Astrocyte of the hippocampus (primary cell): ENCODE measurements at regions not wholly inside any gene's neighbourhood (a gene's known extent, or its start where the extent isn't known, plus 50 kb on each side); places are given as distances from the start of the nearest gene placed in this dataset.
A peak's percentile ranks its signal among the peaks of the same experiment; 100 is the strongest.
"Not testable (repeated sequence)": the region's sequence is repeated elsewhere in the genome, so short reads cannot be mapped to it uniquely, and the experiment has no call there.

Source experiments
- DNase-seq: peaks from one replicate; pipeline ENCODE4 v3.0.0; 2011; ENCODE audit warnings: low read depth, low spot score

DNA sequence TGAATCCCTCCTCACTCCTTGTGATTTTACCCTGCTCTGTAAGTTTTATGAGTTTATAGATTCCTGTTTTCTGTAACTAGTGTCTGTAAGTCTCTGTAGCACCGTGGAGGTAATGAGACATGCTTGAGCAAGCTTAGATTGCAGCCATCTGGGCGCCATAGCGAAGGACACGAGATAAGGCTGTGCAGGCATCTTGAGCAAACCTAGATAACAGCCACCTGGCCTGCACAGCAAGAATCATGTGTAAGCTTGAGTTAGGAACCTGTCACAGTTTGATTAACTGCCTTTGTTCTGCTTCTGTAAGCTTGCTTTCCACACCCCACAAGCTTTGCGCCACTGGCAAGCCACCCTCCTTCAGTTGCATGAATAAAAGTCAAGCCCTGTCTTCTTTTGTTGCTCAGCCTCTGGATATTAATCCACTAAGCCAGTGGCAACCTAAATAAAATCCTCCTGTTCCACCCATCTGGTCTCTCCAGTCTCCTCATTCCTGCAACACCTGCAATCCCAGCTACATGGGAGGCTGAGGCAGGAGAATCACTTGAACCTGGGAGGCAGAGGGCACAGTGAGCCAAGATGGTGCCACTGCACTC, 270.6 kb upstream of the RGPD4 start:
- no peak for DNase-seq

DNA sequence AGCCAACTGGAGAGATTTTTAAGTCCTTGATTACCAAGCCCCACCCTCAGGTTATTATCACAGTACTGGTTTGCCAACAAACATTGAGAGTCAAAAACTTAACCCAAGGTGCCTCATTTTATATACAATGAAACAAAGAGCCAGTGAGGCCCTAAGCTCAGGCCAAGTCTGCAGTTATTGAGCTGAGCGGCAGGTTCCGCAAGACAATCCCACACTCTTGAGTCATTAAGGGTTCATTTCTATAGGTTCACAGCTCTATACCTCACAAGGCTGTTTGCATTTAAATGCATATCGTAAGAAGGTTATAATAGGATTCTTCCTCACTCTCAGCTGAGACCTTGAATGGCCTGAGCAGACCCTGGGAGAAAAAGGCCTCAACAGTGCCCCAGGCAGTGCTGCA, 268.4 kb upstream of the RGPD4 start:
- no peak for DNase-seq

- DNase-seq = no peak
Measured at GRCh38 chr2:107569496-107569895, 257.2 kb upstream of the RGPD4 start.

DNA sequence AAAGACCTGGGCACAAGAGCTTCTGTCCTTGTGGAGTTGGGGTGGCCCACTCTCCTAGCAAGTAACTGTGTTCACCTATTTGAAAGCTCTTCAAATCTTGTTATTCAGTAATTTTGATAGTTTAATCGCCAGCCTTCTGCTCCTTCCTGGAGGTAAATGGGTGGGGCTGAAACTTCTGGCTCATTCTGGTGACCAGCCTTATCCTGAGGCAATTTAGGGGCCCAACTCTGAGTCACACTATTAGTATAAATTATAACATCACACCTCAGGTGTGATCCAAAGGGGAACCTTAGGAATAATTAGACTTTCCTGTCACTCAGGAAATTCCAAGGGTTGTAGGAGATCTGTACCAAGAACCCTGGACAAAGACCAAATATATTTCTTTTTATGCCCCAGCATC, 255.8 kb upstream of the RGPD4 start:
- DNase-seq = no peak

GRCh38 chr2:107572890-107573289, 253.8 kb upstream of the RGPD4 start:
- not testable (repeated sequence) for DNase-seq

- DNase-seq = no peak
Measured at GRCh38 chr2:107576991-107577390, 249.7 kb upstream of the RGPD4 start.

- no peak for DNase-seq
Measured at GRCh38 chr2:107582487-107582886, 244.2 kb upstream of the RGPD4 start.

DNA sequence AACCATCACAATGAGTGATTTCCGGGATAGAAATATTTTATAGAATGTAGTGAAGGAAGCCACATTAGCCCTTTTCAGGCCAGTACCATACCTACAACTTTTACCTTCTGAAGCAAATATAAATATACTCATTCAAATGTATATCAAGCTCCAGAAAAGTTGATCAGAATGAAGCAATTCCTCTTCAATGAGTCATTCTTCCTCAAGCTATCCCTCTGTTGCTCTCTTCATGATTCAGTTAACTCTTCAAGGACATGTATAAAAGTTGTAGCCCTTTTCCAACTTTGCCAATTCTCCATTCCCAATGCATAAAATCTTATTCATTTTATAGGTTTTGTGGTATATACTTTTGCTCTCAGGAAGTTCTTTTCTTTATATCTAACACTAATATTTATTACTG, 242.1 kb upstream of the RGPD4 start:
- no peak for DNase-seq

- DNase-seq = no peak
Measured at GRCh38 chr2:107585851-107586250, 240.8 kb upstream of the RGPD4 start.

DNA sequence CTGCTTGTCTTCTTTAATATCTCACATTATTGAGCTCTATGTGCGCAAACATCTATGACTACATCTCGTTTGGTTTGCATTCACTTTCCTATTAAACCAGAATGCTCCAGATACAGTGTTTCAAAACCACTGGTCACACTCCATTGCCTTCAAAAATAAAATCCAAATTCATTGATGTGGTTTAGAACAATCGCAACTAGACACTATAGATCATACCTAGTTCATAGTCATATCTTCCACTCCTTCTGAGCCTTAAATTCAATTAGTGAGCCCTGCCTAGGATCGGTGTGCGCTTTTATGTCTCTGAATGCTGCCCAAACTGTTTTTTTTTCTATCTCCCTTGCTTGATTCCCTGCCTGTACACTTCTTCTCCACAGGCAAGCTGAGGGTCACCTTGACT, 238.5 kb upstream of the RGPD4 start:
- DNase-seq = no peak

DNA sequence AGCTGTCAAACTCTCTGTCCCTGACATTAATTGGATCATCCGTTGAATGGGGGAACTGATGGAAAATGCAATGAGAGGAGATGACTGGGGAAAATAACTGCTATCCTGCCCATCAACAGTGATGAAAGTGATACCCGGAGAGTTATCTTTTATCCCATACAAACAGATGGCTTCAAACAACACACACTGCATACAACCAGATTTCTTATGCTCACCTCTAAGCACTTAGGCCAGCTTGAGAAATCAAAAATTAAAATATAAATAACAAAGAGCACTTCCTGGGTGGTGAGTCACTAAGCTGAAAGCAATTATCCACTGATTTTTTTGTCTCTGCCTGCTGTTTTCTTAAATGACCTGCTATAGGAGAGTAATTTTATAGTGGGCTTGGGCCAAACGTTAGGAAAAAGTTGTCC, 237.6 kb upstream of the RGPD4 start:
- peak; percentile 20 for DNase-seq

DNA sequence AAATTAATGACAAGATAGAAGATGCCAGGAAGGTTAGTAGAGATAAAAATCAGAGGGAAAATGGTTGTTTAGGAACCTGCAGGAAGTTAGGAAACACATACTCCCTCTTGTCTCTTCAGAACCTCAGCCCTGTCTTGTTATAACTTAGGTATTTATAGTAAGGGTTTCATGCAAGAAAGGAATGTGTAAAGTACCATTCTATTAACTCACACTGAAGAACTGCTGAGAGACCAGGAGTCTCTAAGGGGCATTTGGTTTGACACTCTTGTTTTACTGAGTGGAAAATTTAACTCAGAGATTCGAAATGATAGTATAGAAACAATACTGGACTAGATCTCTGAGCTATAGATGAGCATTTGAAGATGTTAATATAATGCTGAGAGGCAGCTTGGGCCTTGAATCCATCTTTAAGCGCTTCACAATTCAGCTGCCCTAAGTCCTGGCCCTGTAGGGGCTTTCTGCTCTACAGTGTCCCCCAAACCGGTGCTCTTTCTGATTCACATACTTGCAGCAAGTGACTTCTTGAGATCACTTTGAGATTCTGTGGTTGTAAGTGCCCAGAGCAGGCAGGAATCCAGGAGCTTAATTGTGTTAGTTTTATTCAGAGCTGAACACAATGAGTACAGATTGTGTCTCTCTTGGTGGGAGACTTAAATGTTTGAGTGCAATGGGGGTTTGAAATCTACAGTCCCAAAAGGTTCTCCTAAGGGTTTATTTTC, 235.0 kb upstream of the RGPD4 start:
- peak; percentile 41 for DNase-seq

DNA sequence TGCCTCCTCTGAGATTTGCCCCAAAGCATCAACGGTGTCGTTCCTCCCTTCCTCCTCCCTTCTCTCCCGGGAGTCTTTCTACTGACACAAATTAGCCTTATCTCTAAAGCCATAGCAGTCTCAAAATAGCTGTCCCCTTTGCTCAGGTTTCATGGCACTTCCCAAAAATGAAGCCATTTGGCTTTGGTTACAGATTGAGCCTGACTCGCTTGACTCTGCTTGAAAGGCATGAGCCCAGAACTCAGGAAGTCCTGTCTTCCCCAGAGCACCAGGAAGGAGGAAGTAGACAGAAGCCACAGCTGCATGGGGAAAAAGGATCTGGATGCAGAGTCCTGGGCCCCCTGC, 234.4 kb upstream of the RGPD4 start:
- DNase-seq = no peak

DNA sequence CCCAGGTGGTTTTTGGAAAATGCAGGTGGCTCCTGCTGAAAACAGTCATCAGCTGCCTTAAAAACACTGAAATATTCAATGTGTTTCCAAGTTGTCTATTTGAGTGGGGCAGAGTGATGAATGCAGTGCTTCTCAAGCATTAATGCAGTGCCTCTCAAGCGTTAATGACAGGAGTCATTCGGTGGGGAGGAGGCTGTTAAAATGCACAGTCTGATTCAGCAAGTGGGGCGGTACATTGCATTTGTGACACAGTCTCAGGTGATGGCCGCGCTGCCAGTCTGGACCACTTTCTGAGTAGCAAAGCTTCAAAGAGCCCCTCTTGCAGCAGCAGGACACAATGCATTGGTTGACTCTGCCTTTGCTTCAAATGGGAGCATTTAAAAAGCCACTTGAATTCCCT, 231.4 kb upstream of the RGPD4 start:
- no peak for DNase-seq

GRCh38 chr2:107595749-107596148, 230.9 kb upstream of the RGPD4 start:
- peak; percentile 70 for DNase-seq

DNA sequence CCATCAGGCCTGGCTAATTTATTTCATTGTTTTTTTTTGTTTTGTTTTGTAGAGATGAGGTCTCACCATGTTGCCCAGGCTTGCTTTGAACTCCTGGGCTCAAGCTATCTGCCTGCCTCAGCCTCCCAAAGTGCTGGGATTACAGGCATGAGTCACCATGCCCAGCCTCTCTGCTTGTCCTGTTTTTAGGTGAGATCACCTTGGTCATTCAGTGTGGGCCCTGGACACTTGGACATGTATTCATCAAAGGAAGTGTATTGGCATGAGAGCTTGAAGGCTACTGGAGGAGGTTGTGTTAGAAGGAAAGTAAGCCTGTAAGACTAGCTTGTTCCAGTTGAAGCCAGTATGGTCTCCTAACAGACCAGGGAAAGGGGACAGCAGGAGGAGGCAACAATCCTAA, 229.2 kb upstream of the RGPD4 start:
- no peak for DNase-seq

- DNase-seq = no peak
Measured at GRCh38 chr2:107602801-107603200, 223.9 kb upstream of the RGPD4 start.

- DNase-seq = no peak
Measured at GRCh38 chr2:107607054-107607453, 219.6 kb upstream of the RGPD4 start.

DNA sequence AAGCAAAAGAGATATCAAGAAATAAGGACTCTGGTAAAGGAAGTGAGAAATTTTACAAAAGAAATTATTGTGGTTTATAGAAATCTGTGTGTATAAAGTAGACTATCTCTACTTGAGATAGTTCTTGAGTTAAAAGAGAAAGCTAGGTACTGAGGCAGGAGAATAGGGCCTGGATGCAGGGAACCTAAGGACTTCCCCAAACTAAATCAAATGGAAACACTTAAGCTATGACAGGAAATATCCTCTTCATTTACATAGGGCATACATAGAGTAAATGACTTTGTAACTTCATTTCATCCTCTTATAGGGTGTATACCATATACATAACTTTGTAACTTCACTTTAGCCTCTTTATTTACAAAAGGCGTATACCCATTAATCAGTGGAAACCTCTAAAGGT, 219.2 kb upstream of the RGPD4 start:
- no peak for DNase-seq

DNA sequence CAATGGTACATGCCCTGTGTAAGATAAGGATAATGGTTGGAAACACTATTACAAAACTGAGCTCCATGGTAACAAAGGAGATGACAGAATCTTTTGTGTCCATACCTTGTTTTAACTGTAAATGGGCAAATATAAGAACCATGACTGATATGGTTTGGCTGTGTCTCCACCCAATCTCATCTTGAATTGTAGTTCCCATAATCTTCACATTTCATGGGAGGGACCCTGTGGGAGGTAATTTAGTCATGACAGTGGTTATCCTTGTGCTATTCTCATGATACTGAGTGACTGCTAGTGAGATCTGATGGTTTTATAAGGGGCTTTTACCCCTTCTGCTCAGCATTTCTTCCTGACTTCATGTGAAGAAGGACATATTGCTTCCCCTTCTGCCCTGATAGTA, 211.7 kb upstream of the RGPD4 start:
- DNase-seq = no peak

DNA sequence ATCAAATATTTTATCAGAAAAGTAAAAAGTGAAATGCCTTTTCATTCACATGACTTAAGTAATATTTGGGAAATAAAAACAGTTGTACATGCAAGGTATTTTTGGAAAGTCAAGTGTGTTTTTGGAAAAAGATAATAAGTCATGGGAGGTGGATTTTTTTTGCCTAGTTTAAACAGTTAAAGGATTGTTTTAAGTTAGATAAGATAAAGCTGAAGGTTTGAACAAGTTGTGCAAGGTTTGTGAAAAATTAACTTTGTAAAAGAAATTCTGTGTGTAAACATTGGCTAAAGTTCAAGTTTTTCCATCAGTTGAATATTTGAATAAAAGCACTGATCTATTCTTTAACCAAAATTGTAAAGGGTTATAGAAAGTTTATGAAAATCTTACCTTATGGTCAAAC, 207.9 kb upstream of the RGPD4 start:
- DNase-seq = no peak

GRCh38 chr2:107621186-107622165, 205.2 kb upstream of the RGPD4 start:
- no peak for DNase-seq
